ENCODE measurements at regions not wholly inside any gene's neighbourhood (a gene's known extent, or its start where the extent isn't known, plus 50 kb on each side); places are given as distances from the start of the nearest gene placed in this dataset.
"Not testable (repeated sequence)": the region's sequence is repeated elsewhere in the genome, so short reads cannot be mapped to it uniquely, and the experiment has no call there.

DNA sequence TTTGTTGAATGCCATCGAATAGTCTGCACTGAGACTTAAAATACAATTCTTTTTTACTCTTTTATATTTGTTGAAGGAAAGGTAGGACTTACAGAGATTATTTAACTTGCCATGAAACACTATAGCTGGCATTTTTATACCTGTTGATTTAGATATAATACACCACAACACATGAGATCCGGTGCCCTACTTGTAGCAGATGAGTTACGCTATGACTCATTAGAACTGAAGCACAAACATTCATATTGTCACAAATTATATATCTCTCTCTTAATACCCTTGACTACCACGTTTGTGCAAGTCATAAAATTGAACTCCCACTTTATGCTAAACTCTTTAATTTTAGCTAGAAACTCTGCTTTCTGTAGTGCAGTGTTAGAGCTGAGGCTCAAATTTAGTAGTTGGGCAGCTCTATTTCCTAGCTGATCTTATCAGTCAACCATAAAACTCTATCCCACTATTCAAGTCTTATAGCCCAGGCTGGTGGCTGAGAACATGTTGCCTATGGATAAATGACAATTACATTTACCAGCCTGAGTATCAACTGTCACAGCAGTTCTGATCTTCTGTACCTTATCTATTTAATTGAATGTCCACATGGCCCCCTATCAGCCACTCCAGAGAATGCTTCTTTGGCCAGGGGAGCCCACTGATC is 137.4 kb upstream of the SEMA3D start:
- no peak for DNase-seq (ENCODE audit: low spot score)

DNA sequence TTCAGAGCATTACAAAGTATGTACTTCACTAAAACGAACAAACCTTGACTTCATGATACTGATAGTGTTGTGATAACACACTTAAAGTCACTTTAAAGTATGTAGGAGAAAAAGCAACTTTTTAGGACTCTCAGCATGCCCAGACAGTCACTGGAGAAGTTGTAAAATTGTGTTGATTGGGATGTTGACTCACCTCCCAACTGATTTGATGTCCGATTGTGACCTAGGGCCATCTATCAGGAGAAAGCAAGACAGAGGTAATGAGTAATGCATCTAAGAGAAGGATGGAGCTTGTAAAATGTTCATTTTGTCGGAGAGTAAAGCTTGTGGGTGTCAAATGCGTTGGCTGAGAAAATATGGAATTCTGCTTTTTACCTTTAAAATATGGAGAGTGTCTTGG is 135.4 kb upstream of the SEMA3D start:
- no peak for DNase-seq (ENCODE audit: low spot score)

DNA sequence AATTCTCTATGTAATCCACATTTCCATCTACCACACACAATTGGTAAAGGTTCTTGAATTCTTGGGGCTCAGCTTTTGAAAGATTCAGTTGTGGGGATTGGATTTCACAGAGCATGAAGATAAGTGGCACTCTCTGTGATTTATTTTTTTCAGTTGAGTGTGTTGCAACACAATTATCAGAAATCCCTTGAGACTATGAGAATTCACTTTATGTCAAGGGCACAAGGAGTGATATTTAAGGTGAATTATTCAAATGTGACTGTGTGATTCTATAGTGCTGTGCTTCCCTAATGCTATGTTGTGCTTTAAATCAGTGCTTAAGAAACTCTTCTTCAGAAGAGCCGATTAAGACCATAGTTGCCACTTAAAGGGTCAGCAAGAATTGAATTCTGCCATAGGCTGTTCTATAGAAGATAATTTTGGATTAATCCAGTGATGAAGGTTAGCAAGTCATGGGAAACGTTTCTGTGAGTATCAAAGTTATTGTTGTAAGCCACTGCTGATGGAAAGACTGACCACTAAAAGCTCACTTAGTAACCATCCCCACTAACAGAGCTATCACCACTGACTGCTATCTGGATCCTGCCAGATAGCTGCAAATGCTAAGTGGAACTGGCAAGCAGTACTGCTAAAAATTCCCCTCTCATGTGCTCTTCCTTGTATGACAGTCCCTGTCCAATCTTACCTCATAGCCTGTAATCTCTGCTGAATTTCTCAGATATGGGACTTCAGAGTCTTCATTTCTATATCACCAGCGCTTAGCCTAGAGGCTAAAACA is 134.0 kb upstream of the SEMA3D start:
- DNase-seq (ENCODE audit: low spot score): no peak

DNA sequence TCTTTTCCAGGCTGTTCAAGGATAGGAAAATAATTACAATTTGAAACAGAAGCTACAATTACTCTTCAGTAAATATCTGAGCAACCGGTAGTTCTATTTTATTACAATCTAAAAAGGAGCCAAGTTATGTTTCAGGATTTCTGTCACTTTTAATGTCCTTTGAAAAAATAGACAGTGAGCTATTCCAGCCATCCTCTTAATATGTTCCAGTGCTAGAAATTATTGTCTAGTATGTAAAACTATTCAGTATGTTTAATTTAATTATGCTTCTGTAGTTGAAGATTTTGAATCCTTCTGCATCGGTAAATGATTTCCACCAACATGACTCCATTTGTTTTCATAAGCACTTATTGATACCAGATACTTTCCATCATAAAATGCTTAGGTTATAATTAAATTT is 129.6 kb upstream of the SEMA3D start:
- DNase-seq (ENCODE audit: low spot score): no peak

DNA sequence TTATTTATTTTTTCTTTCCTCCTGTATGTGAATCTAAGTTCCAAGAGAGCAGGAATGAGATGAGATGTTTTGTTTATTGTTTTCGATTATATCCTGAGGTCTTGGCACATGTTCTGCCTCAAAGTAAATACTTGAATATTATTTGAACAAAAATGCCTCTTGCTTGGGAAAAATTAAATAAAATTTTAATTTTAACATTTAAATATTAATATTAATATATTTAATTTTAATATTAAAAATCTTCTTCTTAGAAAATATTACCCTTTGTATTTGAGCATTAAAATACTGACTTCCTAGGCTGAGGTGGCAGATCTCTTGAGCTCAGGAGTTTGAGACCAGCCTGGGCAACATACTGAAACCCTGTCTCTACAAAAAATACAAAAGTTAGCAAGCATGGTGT is 123.4 kb upstream of the SEMA3D start:
- DNase-seq (ENCODE audit: low spot score): no peak

DNA sequence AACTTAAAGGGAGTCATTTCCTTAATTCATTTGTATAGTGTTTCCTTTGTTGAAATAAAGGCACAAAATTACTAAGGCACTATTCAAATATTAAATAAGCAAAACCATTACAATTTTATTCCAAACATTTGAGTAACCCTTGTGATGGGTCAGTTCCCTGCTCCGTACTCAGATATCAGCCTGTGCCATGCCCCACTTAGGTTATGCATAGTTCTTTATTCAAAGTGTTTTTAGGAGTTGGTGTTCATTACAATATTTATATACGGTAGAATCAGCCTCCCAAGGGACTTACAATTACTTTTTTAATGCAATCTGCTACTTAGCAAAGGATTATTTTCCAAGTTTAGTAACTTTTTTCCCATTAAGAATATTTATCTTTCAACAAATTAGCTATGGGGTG is 119.3 kb upstream of the SEMA3D start:
- DNase-seq (ENCODE audit: low spot score): no peak

DNA sequence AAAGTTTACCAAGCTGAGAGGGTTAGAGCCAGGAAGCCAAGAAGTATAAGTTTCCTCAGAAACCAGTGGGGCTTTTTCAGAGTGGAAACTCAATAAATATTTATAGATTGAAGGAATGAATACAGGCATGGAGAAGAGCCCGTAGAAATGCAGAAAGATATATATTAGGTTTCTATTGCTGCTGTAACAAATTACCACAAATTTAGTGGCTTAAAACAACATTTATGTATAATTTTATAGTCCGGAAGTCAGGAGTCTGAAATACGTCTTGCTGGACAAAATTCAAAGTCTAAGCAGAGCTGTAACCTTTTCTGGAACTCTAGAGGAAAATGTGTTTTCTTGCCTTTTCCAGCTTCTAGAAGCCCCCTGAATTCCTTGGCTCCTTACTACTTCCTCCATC is 107.3 kb upstream of the SEMA3D start:
- DNase-seq (ENCODE audit: low spot score): no peak

DNA sequence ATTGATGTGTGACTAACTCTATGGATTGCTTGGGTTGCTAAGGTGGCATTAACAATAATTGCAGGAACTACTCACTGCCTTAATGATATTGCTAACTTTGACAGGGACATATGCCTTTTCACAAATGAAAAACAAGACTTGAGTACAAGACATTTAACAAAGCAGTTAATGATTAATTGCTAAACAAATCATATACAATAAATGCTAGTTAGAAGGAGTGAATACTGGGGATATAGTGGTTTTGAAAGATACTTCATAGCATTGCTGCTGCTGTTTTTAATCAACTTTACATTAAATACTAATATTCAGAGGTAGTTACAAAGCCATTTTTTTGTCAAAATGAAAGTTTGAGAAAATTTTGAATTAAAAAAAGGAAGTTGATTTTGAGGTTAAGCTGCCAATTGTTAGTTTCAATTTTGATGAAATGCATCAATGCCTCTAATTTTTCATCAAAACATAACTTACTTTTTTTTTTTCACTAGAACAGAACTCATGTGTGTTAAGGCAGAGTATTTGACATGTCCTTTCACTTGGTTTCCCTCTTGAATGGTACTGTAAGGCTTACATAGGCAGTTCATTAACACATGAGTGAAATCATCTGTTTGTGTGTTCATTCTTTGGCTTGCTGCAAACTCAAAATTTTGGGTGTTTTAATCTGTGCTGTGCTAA is 106.2 kb upstream of the SEMA3D start:
- DNase-seq (ENCODE audit: low spot score): no peak

DNA sequence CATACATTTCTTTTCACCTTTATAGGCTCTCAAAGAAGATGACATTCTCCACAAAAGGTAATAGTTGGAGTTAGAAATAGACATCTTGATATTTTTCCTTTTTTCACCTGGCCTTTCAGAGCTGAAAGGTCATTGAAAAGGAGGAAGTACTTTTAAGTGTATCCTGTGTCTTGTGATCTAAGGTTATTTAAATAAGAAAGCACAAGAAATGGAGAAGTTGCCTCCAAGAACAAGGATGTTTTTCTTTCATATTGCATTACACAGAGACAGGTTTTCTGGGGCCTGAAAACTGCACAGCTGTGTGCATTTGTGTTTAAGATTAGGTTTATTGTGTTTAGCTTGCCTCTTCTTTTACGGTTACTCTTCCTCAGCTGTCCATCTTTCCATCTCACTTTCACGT is 103.4 kb upstream of the SEMA3D start:
- DNase-seq (ENCODE audit: low spot score): no peak

DNA sequence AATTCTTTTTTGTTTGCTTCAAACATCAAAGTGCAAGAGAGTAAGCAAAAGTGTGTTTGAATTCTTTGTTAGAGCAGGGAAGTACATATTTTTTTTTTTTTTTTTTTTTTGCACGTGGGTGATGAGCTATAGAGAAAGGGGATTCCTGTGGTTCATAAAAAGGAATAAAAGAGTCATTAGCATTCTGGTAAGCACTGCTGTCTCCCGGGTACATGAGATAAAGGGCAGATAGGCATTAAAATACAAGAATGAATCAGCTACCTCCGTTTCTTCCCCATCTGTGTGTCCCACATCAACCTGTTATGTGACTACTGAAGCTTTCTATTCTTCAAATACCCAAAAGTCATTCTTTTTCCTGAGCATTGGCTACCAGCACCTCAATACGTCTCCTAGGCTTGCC is 102.4 kb upstream of the SEMA3D start:
- no peak for DNase-seq (ENCODE audit: low spot score)

DNA sequence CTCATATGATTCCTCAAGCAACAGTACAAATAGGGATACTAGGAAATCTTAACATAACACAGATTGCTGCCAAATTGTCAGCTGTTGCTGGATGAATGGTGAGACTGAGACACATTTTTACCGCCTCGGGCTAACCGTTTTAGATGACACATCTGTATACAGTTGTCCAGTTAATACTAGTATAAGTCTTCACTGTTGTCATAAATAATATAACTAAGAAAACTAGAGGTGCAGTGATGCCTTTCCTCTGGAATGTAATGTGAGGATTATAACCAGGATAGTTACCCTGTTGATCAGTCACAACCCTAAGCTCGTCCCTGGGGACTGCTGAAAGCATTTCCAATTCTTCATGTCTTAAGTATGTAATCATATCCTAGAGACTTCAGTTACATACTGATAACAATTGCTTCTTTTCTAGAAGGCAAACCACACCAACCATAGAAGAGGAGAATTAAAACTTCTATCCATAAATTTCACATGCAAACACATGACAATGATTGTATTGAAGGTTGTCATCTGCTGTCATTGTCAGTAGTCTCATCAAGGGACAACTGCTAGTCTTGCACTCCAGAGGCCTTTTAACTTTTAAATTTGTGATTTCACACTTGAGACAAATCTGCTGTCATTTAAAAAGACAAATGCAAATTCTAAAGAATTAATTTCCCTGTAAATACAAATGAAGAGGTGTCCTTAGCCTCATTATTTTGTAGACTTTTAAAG is 100.4 kb upstream of the SEMA3D start:
- no peak for DNase-seq (ENCODE audit: low spot score)

DNA sequence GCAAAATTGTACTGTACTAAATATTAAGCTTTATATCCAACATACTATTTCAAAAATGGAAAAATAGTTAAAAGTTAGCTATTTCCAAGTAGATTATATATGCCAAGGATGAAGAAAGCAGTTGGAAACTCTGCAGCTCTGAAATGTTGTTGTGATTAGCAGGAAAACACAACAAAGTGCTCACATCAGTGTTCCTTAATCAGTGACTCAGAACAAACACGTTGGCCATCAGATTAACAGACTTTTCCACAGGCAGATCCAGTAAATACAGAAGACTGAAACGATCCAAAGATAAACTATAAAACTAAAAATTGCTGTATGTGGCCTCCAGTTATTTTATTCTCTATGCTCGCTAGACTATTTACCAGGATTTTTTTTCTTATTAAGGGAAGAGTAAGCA is 99.6 kb upstream of the SEMA3D start:
- DNase-seq (ENCODE audit: low spot score): no peak

DNA sequence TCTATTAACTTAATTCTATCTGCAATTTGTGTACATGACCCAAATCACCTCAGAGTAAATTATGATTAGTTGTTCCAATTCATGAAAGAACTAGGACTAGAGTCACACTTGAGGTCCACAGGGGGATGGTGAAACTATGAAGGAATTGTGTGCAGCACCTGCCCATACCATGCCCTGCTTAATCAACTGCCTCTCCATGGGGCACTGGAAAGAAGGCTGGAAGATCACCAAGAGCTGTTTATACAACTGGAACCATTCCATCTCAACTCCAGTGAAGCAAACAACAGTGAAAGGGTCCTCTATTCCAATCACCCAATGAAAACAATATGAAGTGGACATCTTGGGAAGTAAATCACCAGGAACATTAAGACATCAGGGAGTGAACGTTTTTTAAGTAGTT is 98.7 kb upstream of the SEMA3D start:
- DNase-seq (ENCODE audit: low spot score): no peak

DNA sequence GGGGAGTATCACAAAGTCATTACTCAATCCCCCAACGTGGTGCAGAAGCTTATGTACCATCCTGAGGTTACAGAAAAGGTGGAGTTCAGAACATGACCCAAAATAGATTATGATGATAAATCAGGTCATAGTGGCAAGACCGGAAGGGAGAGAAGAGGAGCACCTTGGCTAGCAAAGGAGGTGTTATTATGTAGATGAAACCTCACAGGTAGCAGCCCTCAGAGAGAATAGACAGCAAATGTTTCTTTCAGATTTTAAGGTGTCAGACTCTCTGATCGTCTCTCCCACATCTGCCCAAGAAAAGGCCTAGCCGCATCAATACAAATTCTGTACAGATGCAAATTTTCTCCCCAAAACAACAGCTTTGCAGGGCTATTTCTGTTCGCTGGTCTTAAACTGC is 88.3 kb upstream of the SEMA3D start:
- no peak for DNase-seq (ENCODE audit: low spot score)

DNA sequence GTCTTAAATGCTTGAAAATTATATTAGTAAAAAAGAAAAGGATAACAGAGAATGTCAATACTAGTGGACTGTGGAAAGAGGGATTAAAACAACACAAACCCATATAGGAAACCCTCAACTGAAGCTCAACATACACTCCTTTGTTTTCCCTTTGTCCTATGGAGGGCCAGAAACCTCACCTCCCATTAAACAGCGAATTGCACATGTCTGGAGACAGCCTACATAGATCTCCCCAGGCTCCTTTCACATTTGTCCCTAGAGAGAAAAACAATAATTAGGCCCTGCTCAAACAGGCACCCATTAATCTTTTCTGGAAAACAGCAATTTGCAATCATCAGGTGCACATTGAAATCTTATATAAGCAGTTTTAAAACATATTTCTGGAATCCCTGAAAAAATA is 87.6 kb upstream of the SEMA3D start:
- no peak for DNase-seq (ENCODE audit: low spot score)

DNA sequence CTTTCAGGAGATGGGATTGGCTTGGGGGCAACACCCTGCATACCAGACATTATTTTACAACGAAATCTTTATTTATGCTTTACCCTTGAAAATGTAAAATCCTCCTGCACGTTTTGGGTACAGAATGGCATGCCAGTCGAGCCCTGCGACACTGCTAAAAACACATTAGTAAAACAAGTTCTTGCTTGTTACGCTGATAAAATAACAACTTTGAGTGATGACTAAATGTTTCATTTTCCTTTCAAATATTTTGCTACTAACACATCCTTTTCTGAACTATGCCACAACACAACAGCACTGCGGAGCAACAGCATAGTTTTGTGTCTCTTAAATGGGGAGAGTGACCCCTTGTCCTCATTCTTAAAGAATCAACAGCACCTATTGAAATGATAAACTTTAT is 76.0 kb upstream of the SEMA3D start:
- DNase-seq (ENCODE audit: low spot score): no peak

DNA sequence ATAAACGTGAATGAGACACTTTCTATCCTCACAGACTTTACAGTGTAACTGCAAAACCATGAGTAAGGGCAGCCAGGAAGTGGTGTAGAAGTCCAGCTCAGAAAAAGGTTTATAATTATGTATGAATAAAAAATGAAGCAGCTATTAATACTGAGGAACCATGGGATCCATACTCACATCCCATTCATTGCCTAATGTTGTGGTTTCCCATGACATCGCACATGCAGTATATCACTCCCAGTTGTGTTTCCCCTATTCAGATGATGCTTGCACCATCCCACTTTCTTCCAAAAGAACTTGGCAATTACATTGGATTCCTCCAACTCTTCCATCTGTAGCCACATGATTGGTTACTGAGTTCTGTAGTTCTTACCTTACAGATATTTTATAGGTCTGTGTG is 74.5 kb upstream of the SEMA3D start:
- no peak for DNase-seq (ENCODE audit: low spot score)

DNA sequence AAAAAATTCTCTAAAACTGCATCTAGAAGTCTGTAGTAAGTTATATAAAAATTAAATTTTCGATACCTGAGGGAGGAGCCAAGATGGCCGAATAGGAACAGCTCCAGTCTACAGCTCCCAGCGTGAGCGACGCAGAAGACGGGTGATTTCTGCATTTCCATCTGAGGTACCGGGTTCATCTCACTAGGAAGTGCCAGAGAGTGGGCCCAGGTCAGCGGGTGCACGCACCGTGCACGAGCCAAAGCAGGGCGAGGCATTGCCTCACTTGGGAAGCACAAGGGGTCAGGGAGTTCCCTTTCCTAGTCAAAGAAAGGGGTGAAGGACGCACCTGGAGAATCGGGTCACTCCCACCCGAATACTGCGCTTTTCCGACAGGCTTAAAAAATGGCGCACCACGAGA is 62.9 kb upstream of the SEMA3D start:
- not testable (repeated sequence) for DNase-seq (ENCODE audit: low spot score)

DNA sequence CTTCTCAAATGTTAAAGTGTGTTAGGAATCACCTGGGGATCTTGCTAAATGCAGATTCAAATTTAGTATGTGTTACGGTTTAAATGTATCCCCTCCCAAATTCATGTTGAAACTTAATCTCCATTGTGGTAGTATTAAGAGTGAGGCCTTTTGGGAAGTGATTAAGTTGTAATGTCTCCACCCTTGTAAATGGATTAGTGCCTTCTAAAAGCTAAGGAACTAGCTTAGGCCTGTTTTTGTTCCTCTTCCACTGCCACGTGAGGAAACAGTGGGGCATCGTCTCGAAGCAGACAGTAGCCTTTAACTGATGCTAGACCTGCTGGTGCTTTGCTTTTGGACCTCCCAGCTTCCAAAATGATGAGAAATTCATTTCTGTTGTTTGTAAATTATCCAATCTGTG is 52.3 kb upstream of the SEMA3D start:
- DNase-seq (ENCODE audit: low spot score): no peak

DNA sequence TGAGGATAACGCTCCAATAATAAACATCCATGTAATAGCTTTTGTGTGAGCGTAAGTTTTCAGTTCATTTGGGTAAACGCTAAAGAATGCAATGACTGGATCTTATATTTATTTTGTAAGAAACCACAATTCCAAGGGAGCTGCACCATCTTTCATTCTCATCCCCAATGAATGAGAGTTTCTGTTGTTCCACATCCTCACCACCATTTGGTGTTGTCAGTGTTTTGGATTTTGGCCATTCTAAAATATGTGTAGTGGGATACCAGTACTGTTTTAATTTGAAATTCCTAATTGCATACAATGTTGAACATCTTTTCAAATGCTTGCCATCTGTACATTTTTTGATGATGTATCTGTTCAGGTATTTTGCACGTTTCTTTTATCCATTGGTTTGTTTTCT is 50.9 kb upstream of the SEMA3D start:
- no peak for DNase-seq (ENCODE audit: low spot score)
